GM12891 (cell line): ENCODE measurements at regions not wholly inside any gene's neighbourhood (a gene's known extent, or its start where the extent isn't known, plus 50 kb on each side); places are given as distances from the start of the nearest gene placed in this dataset.

Experiments used
- POLR2A ChIP-seq: IDR thresholded peaks from 2 replicates; pipeline ENCODE4 v1.6.1; 2011; ENCODE audit warnings: low read depth, low read length, control low read depth
- POLR2AphosphoS5 ChIP-seq: IDR thresholded peaks from 2 replicates; pipeline ENCODE4 v1.6.1; 2011; ENCODE audit warnings: low read depth, low read length, control low read depth
- POU2F2 ChIP-seq: IDR thresholded peaks from 2 replicates; pipeline ENCODE4 v1.6.1; 2011; ENCODE audit warnings: low read depth, mild to moderate bottlenecking, control low read depth, low read length, moderate library complexity
- SPI1 ChIP-seq: IDR thresholded peaks from 2 replicates; pipeline ENCODE4 v1.6.1; 2011; ENCODE audit warnings: low read depth, low read length, control low read depth
- TAF1 ChIP-seq: IDR thresholded peaks from 2 replicates; pipeline ENCODE4 v1.6.1; 2011; ENCODE audit warnings: low read depth, low read length, control low read depth

- TF ChIP-seq POLR2A = no peak
- TF ChIP-seq POLR2AphosphoS5 = no peak
- no peak for TF ChIP-seq TAF1
- TF ChIP-seq SPI1 = no peak
- no peak for TF ChIP-seq POU2F2
Measured at GRCh38 chr6:103177791-103178190, 1681.9 kb downstream of the HACE1 start.
